Brain microvascular endothelial cell (primary cell): ENCODE measurements at regions not wholly inside any gene's neighbourhood (a gene's known extent, or its start where the extent isn't known, plus 50 kb on each side); places are given as distances from the start of the nearest gene placed in this dataset.

Experiments
- DNase-seq: peaks from one replicate; pipeline ENCODE4 v3.0.0-alpha.2; 2020
- H3K27ac ChIP-seq: fragments of 250-450 bp; sonication (Bioruptor Pico); 2 replicates; pipeline ENCODE4 v1.5.1; 2020; ENCODE audit warnings: mild to moderate bottlenecking, moderate library complexity
- H3K27me3 ChIP-seq: fragments of 250-450 bp; sonication (Bioruptor Pico); replicated peaks from 2 replicates; pipeline ENCODE4 v1.5.1; 2020; ENCODE audit warnings: mild to moderate bottlenecking
- H3K36me3 ChIP-seq: fragments of 250-450 bp; sonication (Bioruptor Pico); replicated peaks from 2 replicates; pipeline ENCODE4 v1.5.1; 2020; ENCODE audit warnings: mild to moderate bottlenecking
- H3K4me3 ChIP-seq: 2 replicates; pipeline ENCODE4 v1.5.1; 2011; ENCODE audit warnings: low read depth, mild to moderate bottlenecking, control low read depth, low read length, moderate library complexity
- in situ Hi-C: cut with HindIII; loops from 2 replicates; pipeline ENCODE4 v1.10.0; 2017; ENCODE audit warnings: low sequenced_read_pairs, low pct_ligation_motif_present
- TF ChIP-seq, protein P1 (sequence below): IDR thresholded peaks from 2 replicates; pipeline ENCODE4 v1.5.1; 2011; ENCODE audit warnings: low read depth, mild to moderate bottlenecking, moderate library complexity, low read length, control low read depth, inconsistent platforms; ENCODE audit errors: missing control alignments

GRCh38 chr16:9594946-9595345, 503.5 kb downstream of the HAPSTR1 start:
- TF ChIP-seq, protein P1, sequence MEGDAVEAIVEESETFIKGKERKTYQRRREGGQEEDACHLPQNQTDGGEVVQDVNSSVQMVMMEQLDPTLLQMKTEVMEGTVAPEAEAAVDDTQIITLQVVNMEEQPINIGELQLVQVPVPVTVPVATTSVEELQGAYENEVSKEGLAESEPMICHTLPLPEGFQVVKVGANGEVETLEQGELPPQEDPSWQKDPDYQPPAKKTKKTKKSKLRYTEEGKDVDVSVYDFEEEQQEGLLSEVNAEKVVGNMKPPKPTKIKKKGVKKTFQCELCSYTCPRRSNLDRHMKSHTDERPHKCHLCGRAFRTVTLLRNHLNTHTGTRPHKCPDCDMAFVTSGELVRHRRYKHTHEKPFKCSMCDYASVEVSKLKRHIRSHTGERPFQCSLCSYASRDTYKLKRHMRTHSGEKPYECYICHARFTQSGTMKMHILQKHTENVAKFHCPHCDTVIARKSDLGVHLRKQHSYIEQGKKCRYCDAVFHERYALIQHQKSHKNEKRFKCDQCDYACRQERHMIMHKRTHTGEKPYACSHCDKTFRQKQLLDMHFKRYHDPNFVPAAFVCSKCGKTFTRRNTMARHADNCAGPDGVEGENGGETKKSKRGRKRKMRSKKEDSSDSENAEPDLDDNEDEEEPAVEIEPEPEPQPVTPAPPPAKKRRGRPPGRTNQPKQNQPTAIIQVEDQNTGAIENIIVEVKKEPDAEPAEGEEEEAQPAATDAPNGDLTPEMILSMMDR, result no peak
- in situ Hi-C loops, result no loop called here
- no peak for DNase-seq
- Histone ChIP-seq H3K36me3 (no peaks in the 10 kb centered on the region), H3K27ac (no peak overlapping the region), H3K4me3 (no peak overlapping the region), H3K27me3 (no peaks in the 10 kb centered on the region)

- Histone ChIP-seq H3K36me3 (no peaks in the 10 kb centered on the region), H3K27ac (no peak overlapping the region), H3K27me3 (no peaks in the 10 kb centered on the region), H3K4me3 (no peak overlapping the region)
- in situ Hi-C loops, result no loop called here
- TF ChIP-seq, protein P1, result no peak
- DNase-seq, result no peak
Measured at GRCh38 chr16:9595393-9595792, 503.9 kb downstream of the HAPSTR1 start.

GRCh38 chr16:9596788-9597187, 505.3 kb downstream of the HAPSTR1 start:
- TF ChIP-seq, protein P1, result no peak
- H3K27ac ChIP-seq, result no peak overlapping the region
- in situ Hi-C loops, result no loop called here
- DNase-seq, result no peak
- no peak overlapping the region for H3K4me3 ChIP-seq
- no peaks in the 10 kb centered on the region for H3K27me3 ChIP-seq
- no peaks in the 10 kb centered on the region for H3K36me3 ChIP-seq

GRCh38 chr16:9597967-9598730, 506.7 kb downstream of the HAPSTR1 start:
- TF ChIP-seq, protein P1, result no peak
- no peaks in the 10 kb centered on the region for H3K27me3 ChIP-seq
- in situ Hi-C loops, result no loop called here
- no peak overlapping the region for H3K4me3 ChIP-seq
- H3K27ac ChIP-seq, result no peak overlapping the region
- no peak for DNase-seq
- no peaks in the 10 kb centered on the region for H3K36me3 ChIP-seq

- no peaks in the 10 kb centered on the region for H3K36me3 ChIP-seq
- no peak overlapping the region for H3K4me3 ChIP-seq
- TF ChIP-seq, protein P1, result no peak
- H3K27me3 ChIP-seq, result no peaks in the 10 kb centered on the region
- in situ Hi-C loops, result no loop called here
- no peak for DNase-seq
- no peak overlapping the region for H3K27ac ChIP-seq
Measured at GRCh38 chr16:9598731-9599083, 507.3 kb downstream of the HAPSTR1 start.
